Caco-2 (cell line): ENCODE measurements at regions not wholly inside any gene's neighbourhood (a gene's known extent, or its start where the extent isn't known, plus 50 kb on each side); places are given as distances from the start of the nearest gene placed in this dataset.
"Not testable (repeated sequence)": the region's sequence is repeated elsewhere in the genome, so short reads cannot be mapped to it uniquely, and the experiment has no call there.

Experiments
- BruUV-seq: library from RNA; stranded (reverse); fragments of 400-500 nt; replicated peaks from 2 replicates; lab custom pipeline; 2021; lab: Mats Ljungman, UMichigan
- CTCF ChIA-PET: fragments of 300-600 bp; sonication (Branson Sonifier 250); formaldehyde crosslinking; loops from one replicate; lab custom pipeline; 2022; ENCODE audit warnings: antibody characterized with exemption; lab: Charles Lee
- POLR2A ChIA-PET: fragments of 300-600 bp; sonication (Branson Sonifier 250); formaldehyde crosslinking; loops from one replicate; lab custom pipeline; 2022; ENCODE audit warnings: antibody characterized with exemption; lab: Charles Lee
- DNase-seq, 2 experiments: peaks; one replicate each; pipeline versions ENCODE4 v3.0.0 to v3.0.0-alpha.2; 2020 to 2022
- H3K27me3 ChIP-seq: replicated peaks from 2 replicates; pipeline ENCODE4 v1.6.0; 2011; ENCODE audit warnings: low read length; ENCODE audit not compliant: control insufficient read depth, insufficient read depth
- H3K36me3 ChIP-seq: 2 replicates; pipeline ENCODE4 v1.5.1; 2011; ENCODE audit warnings: low read length; ENCODE audit not compliant: control insufficient read depth, insufficient read depth
- H3K4me1 ChIP-seq: fragments of 250-450 bp; sonication (Bioruptor Pico); 2 replicates; pipeline ENCODE4 v1.5.1; 2020; ENCODE audit warnings: mild to moderate bottlenecking
- H3K4me3 ChIP-seq: 2 replicates; pipeline ENCODE4 v1.5.1; 2011; ENCODE audit warnings: low read depth, mild to moderate bottlenecking, control low read depth, low read length
- H3K9me3 ChIP-seq: fragments of 250-450 bp; sonication (Bioruptor Pico); 2 replicates; pipeline ENCODE4 v1.5.1; 2020; ENCODE audit warnings: mild to moderate bottlenecking, moderate library complexity
- H3K27ac Mint-ChIP-seq: one replicate; pipeline ENCODE4 v1.8.0; 2022; ENCODE audit warnings: mixed read lengths; ENCODE audit not compliant: unreplicated experiment
- H3K27me3 Mint-ChIP-seq: one replicate; pipeline ENCODE4 v1.8.0; 2022; ENCODE audit warnings: mixed read lengths; ENCODE audit not compliant: insufficient read depth, unreplicated experiment
- H3K36me3 Mint-ChIP-seq: one replicate; pipeline ENCODE4 v1.8.0; 2022; ENCODE audit warnings: mild to moderate bottlenecking, mixed read lengths; ENCODE audit not compliant: insufficient read depth, unreplicated experiment
- H3K4me1 Mint-ChIP-seq: one replicate; pipeline ENCODE4 v1.8.0; 2022; ENCODE audit warnings: low read depth, mixed read lengths; ENCODE audit not compliant: unreplicated experiment
- H3K4me3 Mint-ChIP-seq: one replicate; pipeline ENCODE4 v1.8.0; 2022; ENCODE audit warnings: mild to moderate bottlenecking, moderate library complexity, mixed read lengths; ENCODE audit not compliant: unreplicated experiment
- H3K9me3 Mint-ChIP-seq: one replicate; pipeline ENCODE4 v1.8.0; 2022; ENCODE audit warnings: mixed read lengths; ENCODE audit not compliant: unreplicated experiment
- intact Hi-C: fragments of 100-400 bp; cut with micrococcal nuclease; formaldehyde crosslinking; loops from one replicate; pipeline ENCODE4 v1.10.0; 2022; ENCODE audit not compliant: unreplicated experiment
- TF ChIP-seq, protein P1 (sequence below), 2 experiments: fragments of 200-600 bp in 1 of 2; IDR thresholded peaks; 1 replicate in 1 of 2; 2 replicates in 1 of 2; pipeline versions ENCODE4 v1.5.1 to v1.8.0; 2011 to 2022; ENCODE audit warnings: antibody characterized with exemption in 1 of 2, control low read depth in 1 of 2, inconsistent platforms in 1 of 2, low read depth in 1 of 2, low read length in 1 of 2, mild to moderate bottlenecking in 1 of 2, moderate library complexity in 1 of 2; ENCODE audit not compliant: insufficient read depth in 1 of 2, severe bottlenecking in 1 of 2, unreplicated experiment in 1 of 2

DNA sequence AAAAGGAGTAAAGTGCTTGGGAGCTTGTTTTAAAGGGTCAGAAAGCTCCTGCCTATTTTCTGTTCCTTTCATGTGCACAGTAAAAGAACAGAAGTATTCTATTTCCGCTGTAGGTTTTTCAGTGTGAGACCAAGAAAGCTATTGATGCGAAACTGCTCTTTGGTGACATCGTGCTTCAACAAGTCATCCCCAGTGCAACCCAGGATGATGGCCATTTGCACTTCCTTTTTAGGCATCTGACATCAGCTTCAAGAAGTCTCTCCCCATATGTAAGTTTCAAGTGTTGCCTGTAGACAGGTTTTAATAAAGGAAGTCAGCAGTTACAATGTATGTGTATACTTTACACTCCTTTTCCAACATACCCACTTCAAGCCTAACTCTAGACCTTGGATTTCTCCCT lies 131.6 kb downstream of the RFX6 start:
- CTCF ChIA-PET: no interaction called here
- Histone ChIP-seq H3K4me3 (no peak overlapping the region), H3K4me1 (peaks cover 5% of the 10 kb centered on the region; the same call in 1 of the 2 replicates), H3K36me3 (no peaks in the 10 kb centered on the region), H3K9me3 (no peaks in the 10 kb centered on the region; the same call in 1 of the 2 replicates), H3K27me3 (no peaks in the 10 kb centered on the region)
- Mint-ChIP-seq H3K4me1 (peaks cover 7% of the 10 kb centered on the region), H3K27me3 (no peaks in the 10 kb centered on the region), H3K36me3 (peaks cover 4% of the 10 kb centered on the region), H3K4me3 (no peak overlapping the region), H3K27ac (no peak overlapping the region), H3K9me3 (peaks cover 17% of the 10 kb centered on the region)
- no peak for DNase-seq
- TF ChIP-seq, protein P1, sequence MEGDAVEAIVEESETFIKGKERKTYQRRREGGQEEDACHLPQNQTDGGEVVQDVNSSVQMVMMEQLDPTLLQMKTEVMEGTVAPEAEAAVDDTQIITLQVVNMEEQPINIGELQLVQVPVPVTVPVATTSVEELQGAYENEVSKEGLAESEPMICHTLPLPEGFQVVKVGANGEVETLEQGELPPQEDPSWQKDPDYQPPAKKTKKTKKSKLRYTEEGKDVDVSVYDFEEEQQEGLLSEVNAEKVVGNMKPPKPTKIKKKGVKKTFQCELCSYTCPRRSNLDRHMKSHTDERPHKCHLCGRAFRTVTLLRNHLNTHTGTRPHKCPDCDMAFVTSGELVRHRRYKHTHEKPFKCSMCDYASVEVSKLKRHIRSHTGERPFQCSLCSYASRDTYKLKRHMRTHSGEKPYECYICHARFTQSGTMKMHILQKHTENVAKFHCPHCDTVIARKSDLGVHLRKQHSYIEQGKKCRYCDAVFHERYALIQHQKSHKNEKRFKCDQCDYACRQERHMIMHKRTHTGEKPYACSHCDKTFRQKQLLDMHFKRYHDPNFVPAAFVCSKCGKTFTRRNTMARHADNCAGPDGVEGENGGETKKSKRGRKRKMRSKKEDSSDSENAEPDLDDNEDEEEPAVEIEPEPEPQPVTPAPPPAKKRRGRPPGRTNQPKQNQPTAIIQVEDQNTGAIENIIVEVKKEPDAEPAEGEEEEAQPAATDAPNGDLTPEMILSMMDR (IDR thresholded peaks at IDR 0.05; ENCODE audit: insufficient read depth in 1 of 2, low read depth in 1 of 2, low read length in 1 of 2, severe bottlenecking in 1 of 2, unreplicated experiment in 1 of 2): no peak
- POLR2A ChIA-PET: no interaction called here
- no TSS peak for BruUV-seq
- intact Hi-C loops: no loop called here

DNA sequence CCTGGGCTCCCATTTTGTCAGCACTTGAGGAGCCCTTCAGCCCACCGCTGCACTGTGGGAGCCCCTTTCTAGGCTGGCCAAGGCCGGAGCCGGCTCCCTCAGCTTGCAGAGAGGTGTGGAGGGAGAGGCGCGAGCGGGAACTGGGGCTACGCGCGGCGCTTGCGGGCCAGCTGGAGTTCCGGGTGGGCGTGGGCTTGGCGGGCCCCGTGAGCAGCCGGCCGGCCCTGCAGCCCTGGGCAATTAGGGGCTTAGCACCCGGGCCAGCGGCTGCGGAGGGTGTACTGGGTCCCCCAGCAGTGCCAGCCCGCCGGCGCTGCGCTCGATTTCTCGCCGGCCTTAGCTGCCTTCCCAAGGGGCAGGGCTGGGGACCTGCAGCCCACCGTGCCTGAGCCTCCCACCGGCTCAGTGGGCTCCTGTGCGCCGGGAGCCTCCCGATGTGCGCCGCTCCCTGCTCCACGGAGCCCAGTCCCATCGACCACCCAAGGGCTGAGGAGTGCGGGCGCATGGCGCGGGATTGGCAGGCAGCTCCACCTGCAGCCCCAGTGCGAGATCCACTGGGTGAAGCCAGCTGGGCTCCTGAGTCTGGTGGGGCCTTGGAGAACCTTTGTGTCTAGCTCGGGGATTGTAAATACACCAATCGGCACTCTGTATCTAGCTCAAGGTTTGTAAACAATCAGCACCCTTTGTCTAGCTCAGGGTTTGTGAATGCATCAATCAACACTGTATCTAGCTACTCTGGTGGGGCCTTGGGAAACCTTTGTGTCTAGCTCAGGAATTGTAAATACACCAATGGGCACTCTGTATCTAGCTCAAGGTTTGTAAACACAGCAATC lies 137.8 kb downstream of the RFX6 start:
- H3K27me3 Mint-ChIP-seq, H3K4me1 Mint-ChIP-seq, H3K36me3 ChIP-seq, H3K27me3 ChIP-seq, POLR2A ChIA-PET, H3K36me3 Mint-ChIP-seq, H3K4me3 Mint-ChIP-seq, H3K9me3 ChIP-seq, BruUV-seq, DNase-seq, H3K4me3 ChIP-seq, H3K27ac Mint-ChIP-seq, CTCF ChIA-PET, H3K4me1 ChIP-seq, intact Hi-C loops: not testable (repeated sequence)
- peaks cover 24% of the 10 kb centered on the region for H3K9me3 Mint-ChIP-seq

DNA sequence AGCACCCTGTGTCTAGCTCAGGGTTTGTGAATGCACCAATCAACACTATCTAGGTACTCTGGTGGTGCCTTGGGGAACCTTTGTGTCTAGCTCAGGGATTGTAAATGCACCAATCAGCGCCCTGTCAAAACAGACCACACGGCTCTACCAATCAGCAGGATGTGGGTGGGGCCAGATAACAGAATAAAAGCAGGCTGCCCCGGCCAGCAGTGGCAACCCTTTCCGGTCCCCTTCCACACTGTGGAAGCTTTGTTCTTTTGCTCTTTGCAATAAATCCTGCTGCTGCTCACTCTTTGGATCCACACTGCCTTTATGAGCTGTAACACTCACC lies 138.4 kb downstream of the RFX6 start:
- H3K27me3 Mint-ChIP-seq, POLR2A ChIA-PET, H3K4me3 Mint-ChIP-seq: not testable (repeated sequence)

DNA sequence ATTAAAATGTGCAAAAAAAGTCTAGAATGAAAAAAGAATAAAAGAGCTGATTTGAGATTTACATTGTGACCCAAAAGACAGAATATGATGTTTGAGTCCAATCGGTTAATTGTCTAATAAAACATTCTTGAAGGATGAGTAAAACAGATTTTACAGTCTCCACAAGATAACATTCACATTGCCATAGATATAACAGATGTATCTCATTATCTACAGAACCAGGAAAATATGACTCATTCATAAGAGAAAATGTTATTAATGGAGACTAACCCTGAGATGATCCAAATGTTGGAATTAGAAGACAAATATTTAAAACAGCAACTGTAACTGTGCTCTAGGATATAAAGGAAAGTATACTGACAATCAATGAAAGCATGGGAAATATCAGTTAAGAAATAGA lies 141.7 kb downstream of the RFX6 start:
- no peak for DNase-seq
- ChIA-PET POLR2A (no interaction called here), CTCF (no interaction called here)
- Histone ChIP-seq H3K4me1 (no peaks in the 10 kb centered on the region), H3K4me3 (no peak overlapping the region), H3K36me3 (no peaks in the 10 kb centered on the region), H3K9me3 (no peaks in the 10 kb centered on the region), H3K27me3 (no peaks in the 10 kb centered on the region)
- Mint-ChIP-seq H3K36me3 (no peaks in the 10 kb centered on the region), H3K9me3 (peaks cover 7% of the 10 kb centered on the region), H3K27ac (no peak overlapping the region), H3K4me3 (no peak overlapping the region), H3K27me3 (peaks cover 4% of the 10 kb centered on the region), H3K4me1 (no peaks in the 10 kb centered on the region)
- intact Hi-C loops: no loop called here
- BruUV-seq: no TSS peak
- TF ChIP-seq, protein P1 (IDR thresholded peaks at IDR 0.05; ENCODE audit: insufficient read depth in 1 of 2, low read depth in 1 of 2, low read length in 1 of 2, severe bottlenecking in 1 of 2, unreplicated experiment in 1 of 2): no peak

More for the DNA sequence above, 138.4 kb downstream of the RFX6 start:
- CTCF ChIA-PET, H3K36me3 ChIP-seq, H3K4me1 ChIP-seq, H3K4me3 ChIP-seq, DNase-seq, intact Hi-C loops, H3K9me3 ChIP-seq, H3K27ac Mint-ChIP-seq, H3K27me3 ChIP-seq, H3K36me3 Mint-ChIP-seq, BruUV-seq, H3K4me1 Mint-ChIP-seq: not testable (repeated sequence)
- peaks cover 24% of the 10 kb centered on the region for H3K9me3 Mint-ChIP-seq
